Body of pancreas (tissue), 4 donors: ENCODE measurements at regions not wholly inside any gene's neighbourhood (a gene's known extent, or its start where the extent isn't known, plus 50 kb on each side); places are given as distances from the start of the nearest gene placed in this dataset.

Experiments used
- POLR2A ChIP-seq, 3 donors: fragments of 450-650 bp; IDR thresholded peaks; one replicate each; pipeline ENCODE4 v1.6.1; 2016; ENCODE audit warnings: antibody characterized with exemption in 3 of 3, mild to moderate bottlenecking in 2 of 3
- TF ChIP-seq, protein P1 (sequence below), 7 experiments: fragments of 450-650 bp in 4 of 7; fragments of 200-600 bp in 3 of 7; sonication (generic) in 3 of 7; IDR thresholded peaks; one replicate each; pipeline ENCODE4 v1.5.1; 2016 to 2019; ENCODE audit warnings: antibody characterized with exemption in 7 of 7

DNA sequence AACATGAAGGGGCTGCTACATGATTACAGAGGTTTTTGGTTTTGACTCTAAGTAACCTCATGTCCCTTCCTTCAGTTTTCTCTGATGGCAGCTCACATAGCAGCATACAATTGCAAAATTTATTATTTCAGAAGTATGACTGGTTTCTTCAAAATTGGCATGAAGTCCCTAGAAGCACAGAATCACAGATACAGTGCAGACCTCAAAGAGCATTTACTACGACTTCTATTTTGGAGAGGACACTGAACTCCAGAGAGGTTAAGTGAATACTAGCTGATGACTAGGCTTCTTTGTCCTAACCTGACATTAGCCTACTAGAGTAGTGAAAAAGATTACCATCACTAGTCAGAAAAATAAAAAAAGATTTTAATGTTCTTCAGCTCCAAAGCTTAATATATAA, 664.3 kb downstream of the RFPL4B start:
- TF ChIP-seq, protein P1, sequence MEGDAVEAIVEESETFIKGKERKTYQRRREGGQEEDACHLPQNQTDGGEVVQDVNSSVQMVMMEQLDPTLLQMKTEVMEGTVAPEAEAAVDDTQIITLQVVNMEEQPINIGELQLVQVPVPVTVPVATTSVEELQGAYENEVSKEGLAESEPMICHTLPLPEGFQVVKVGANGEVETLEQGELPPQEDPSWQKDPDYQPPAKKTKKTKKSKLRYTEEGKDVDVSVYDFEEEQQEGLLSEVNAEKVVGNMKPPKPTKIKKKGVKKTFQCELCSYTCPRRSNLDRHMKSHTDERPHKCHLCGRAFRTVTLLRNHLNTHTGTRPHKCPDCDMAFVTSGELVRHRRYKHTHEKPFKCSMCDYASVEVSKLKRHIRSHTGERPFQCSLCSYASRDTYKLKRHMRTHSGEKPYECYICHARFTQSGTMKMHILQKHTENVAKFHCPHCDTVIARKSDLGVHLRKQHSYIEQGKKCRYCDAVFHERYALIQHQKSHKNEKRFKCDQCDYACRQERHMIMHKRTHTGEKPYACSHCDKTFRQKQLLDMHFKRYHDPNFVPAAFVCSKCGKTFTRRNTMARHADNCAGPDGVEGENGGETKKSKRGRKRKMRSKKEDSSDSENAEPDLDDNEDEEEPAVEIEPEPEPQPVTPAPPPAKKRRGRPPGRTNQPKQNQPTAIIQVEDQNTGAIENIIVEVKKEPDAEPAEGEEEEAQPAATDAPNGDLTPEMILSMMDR (IDR thresholded peaks at IDR 0.05) = no peak
- TF ChIP-seq POLR2A (IDR thresholded peaks at IDR 0.05) = no peak
